ENCODE measurements at regions not wholly inside any gene's neighbourhood (a gene's known extent, or its start where the extent isn't known, plus 50 kb on each side); places are given as distances from the start of the nearest gene placed in this dataset.

GRCh38 chr2:8026381-8026780, 655.5 kb upstream of the ID2 start:
- no peak for DNase-seq
- no peak overlapping the region for H3K4me3 Mint-ChIP-seq
- peaks cover 6% of the 10 kb centered on the region; the same call in 1 of the 2 replicates for H3K9me3 Mint-ChIP-seq
- peaks cover 6% of the 10 kb centered on the region for H3K4me1 Mint-ChIP-seq (ENCODE audit: low read depth)
- TF ChIP-seq CTCF (IDR thresholded peaks at IDR 0.05) = no peak
- no peaks in the 10 kb centered on the region for H3K36me3 Mint-ChIP-seq (ENCODE audit: low read depth)
- peaks cover 5% of the 10 kb centered on the region for H3K27me3 Mint-ChIP-seq (ENCODE audit: insufficient read depth)
- no peak overlapping the region for H3K27ac Mint-ChIP-seq

GRCh38 chr2:8027387-8027786, 654.5 kb upstream of the ID2 start:
- Mint-ChIP-seq H3K36me3 (ENCODE audit: low read depth) (no peaks in the 10 kb centered on the region), H3K4me3 (no peak overlapping the region), H3K4me1 (ENCODE audit: low read depth) (peaks cover 6% of the 10 kb centered on the region), H3K9me3 (peaks cover 6% of the 10 kb centered on the region; the same call in 1 of the 2 replicates), H3K27me3 (ENCODE audit: insufficient read depth) (peaks cover 5% of the 10 kb centered on the region), H3K27ac (no peak overlapping the region)
- TF ChIP-seq CTCF (IDR thresholded peaks at IDR 0.05) = no peak
- DNase-seq = no peak

- no peak overlapping the region for H3K4me3 Mint-ChIP-seq
- H3K36me3 Mint-ChIP-seq (ENCODE audit: low read depth) = no peaks in the 10 kb centered on the region
- DNase-seq = no peak
- peaks cover 5% of the 10 kb centered on the region for H3K27me3 Mint-ChIP-seq (ENCODE audit: insufficient read depth)
- no peak overlapping the region for H3K27ac Mint-ChIP-seq
- peaks cover 6% of the 10 kb centered on the region for H3K4me1 Mint-ChIP-seq (ENCODE audit: low read depth)
- no peak for TF ChIP-seq CTCF (IDR thresholded peaks at IDR 0.05)
- H3K9me3 Mint-ChIP-seq = peaks cover 6% of the 10 kb centered on the region; the same call in 1 of the 2 replicates
Observed at GRCh38 chr2:8028036-8028435, 653.8 kb upstream of the ID2 start.

- Mint-ChIP-seq H3K27me3 (ENCODE audit: insufficient read depth) (peaks cover 5% of the 10 kb centered on the region), H3K36me3 (ENCODE audit: low read depth) (no peaks in the 10 kb centered on the region), H3K9me3 (peaks cover 6% of the 10 kb centered on the region; the same call in 1 of the 2 replicates), H3K27ac (no peak overlapping the region), H3K4me3 (no peak overlapping the region), H3K4me1 (ENCODE audit: low read depth) (peaks cover 6% of the 10 kb centered on the region)
- DNase-seq = no peak
- TF ChIP-seq CTCF (IDR thresholded peaks at IDR 0.05) = no peak
Observed at GRCh38 chr2:8028436-8028835, 653.4 kb upstream of the ID2 start.

- H3K27me3 Mint-ChIP-seq (ENCODE audit: insufficient read depth) = peaks cover 5% of the 10 kb centered on the region
- peaks cover 6% of the 10 kb centered on the region for H3K4me1 Mint-ChIP-seq (ENCODE audit: low read depth)
- H3K9me3 Mint-ChIP-seq = peaks cover 6% of the 10 kb centered on the region; the same call in 1 of the 2 replicates
- no peak overlapping the region for H3K27ac Mint-ChIP-seq
- no peaks in the 10 kb centered on the region for H3K36me3 Mint-ChIP-seq (ENCODE audit: low read depth)
- no peak for DNase-seq
- TF ChIP-seq CTCF (IDR thresholded peaks at IDR 0.05) = no peak
- no peak overlapping the region for H3K4me3 Mint-ChIP-seq
Observed at GRCh38 chr2:8028981-8029380, 652.9 kb upstream of the ID2 start.

Measured in HFFc6 (cell line).